ENCODE measurements at regions not wholly inside any gene's neighbourhood (a gene's known extent, or its start where the extent isn't known, plus 50 kb on each side); places are given as distances from the start of the nearest gene placed in this dataset.

DNA sequence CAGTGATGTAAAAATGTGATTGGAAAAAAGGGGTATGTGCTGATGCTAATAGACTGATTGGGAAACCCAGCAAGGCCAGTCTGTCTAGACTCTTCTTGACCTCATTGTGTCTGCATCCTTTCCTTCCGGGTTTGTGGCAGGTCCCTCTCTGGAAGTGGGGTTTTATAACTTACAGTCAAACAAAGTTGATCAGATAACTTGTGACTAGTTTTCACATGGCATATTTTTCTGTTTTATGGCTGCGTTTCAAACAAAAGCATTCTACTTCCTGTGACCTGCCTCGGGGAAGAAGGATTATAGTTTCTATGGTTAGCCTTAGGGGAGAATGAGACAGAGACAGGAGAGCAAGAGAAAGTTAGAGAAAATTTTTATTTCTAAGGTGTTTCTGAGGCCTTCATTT is 188.7 kb upstream of the HNMT start:
- H3K9me3 ChIP-seq: peaks cover 0 to 6% (median 0%) of the 10 kb centered on the region in 4 donors
- TF ChIP-seq EP300 (IDR thresholded peaks at IDR 0.05): no peak
- no peak for TF ChIP-seq POLR2A (IDR thresholded peaks at IDR 0.05)
- no peak for TF ChIP-seq CTCF (IDR thresholded peaks at IDR 0.05)
- no peak overlapping the region for H3K4me3 ChIP-seq
- no peaks in the 10 kb centered on the region for H3K36me3 ChIP-seq
- H3K27me3 ChIP-seq: no peaks in the 10 kb centered on the region
- H3K27ac ChIP-seq: no peak overlapping the region
- no peaks in the 10 kb centered on the region for H3K4me1 ChIP-seq
- DNase-seq (ENCODE audit: low spot score in 2 of 2): no peak
- 49 to 59% methylated on average over 3 of the region's 3 CpGs for whole genome bisulfite sequencing, 2 donors

DNA sequence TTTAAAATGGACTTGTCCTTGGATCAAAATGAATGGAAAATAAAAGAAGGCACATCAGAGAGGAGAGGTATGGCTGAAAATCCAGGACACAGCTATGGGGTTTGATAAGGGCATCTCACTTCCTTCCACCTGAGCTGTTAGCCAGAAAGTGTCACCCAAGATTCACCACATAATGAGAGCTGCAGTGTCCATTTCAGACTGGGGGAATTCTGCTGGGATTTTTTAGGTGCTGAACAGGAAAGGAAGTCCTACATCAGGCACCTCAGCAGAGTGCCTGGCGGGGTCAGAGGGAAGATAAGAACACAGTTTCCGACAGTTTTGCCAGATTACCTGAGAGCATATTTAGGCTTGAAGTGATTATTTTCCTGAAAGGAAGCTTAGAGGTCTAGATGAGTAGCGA is 187.6 kb upstream of the HNMT start:
- no peaks in the 10 kb centered on the region for H3K36me3 ChIP-seq
- H3K27me3 ChIP-seq: no peaks in the 10 kb centered on the region
- 84% methylated on average over 3 of the region's 3 CpGs for WGBS, 2 donors
- DNase-seq (ENCODE audit: low spot score in 2 of 2): no peak
- H3K9me3 ChIP-seq: peaks cover 0 to 6% (median 0%) of the 10 kb centered on the region in 4 donors
- no peak for TF ChIP-seq EP300 (IDR thresholded peaks at IDR 0.05)
- TF ChIP-seq POLR2A (IDR thresholded peaks at IDR 0.05): no peak
- no peak for TF ChIP-seq CTCF (IDR thresholded peaks at IDR 0.05)
- no peaks in the 10 kb centered on the region for H3K4me1 ChIP-seq
- H3K27ac ChIP-seq: no peak overlapping the region
- H3K4me3 ChIP-seq: no peak overlapping the region

GRCh38 chr2:137797641-137798040 is 166.6 kb upstream of the HNMT start:
- no peak overlapping the region for H3K27ac ChIP-seq
- peaks cover 0 to 4% (median 0%) of the 10 kb centered on the region in 4 donors for H3K4me1 ChIP-seq
- TF ChIP-seq EP300 (IDR thresholded peaks at IDR 0.05) (no peak), POLR2A (IDR thresholded peaks at IDR 0.05) (no peak), CTCF (IDR thresholded peaks at IDR 0.05) (no peak)
- peaks cover 0 to 10% (median 0%) of the 10 kb centered on the region in 4 donors for H3K9me3 ChIP-seq
- H3K4me3 ChIP-seq: no peak overlapping the region
- DNase-seq (ENCODE audit: low spot score in 2 of 2): no peak
- no peaks in the 10 kb centered on the region for H3K27me3 ChIP-seq
- no peaks in the 10 kb centered on the region for H3K36me3 ChIP-seq

DNA sequence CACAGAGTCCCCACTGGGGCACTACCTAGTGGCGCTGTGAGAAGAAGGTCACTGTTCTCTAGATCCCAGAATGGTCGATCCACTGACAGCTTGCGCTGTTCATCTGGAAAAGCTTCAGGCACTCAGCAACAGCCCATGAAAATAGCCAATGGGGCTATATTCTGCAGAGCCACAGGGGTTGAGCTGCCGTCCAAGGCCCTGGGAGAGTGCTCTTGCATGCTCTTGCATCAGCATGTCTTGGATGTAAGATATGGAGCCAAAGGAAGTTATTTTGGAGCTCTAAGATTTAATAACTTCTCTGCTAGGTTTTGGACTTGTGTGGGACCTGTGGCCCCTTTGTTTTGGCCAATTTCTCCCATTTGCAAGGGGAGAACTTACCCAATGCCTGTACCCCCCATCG is 164.7 kb upstream of the HNMT start:
- TF ChIP-seq CTCF (IDR thresholded peaks at IDR 0.05) (no peak), EP300 (IDR thresholded peaks at IDR 0.05) (no peak), POLR2A (IDR thresholded peaks at IDR 0.05) (no peak)
- 86 to 91% methylated on average over 5 of the region's 5 CpGs for WGBS, 2 donors

DNA sequence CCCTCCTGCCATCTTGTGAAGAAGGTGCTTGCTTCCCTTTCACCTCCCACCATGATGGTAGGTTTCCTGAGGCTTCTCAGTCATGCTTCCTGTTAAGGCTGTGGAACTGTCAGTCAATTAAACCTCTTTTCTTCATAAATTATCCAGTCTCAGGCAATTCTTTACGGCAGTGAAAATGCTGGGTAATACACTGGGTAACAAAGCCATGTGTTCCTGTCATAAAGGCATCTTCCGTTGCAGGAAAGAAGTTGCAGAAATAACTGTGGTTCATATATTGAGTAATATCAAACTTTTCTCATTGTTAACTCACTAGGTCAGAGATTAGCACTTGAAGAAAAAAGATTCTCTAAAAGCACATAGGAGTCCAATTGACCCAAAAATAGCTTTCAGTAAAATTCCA is 163.9 kb upstream of the HNMT start:
- Histone ChIP-seq H3K27me3 (no peaks in the 10 kb centered on the region), H3K4me1 (peaks cover 0 to 4% (median 0%) of the 10 kb centered on the region in 4 donors), H3K27ac (no peak overlapping the region), H3K9me3 (peaks cover 0 to 10% (median 0%) of the 10 kb centered on the region in 4 donors), H3K4me3 (no peak overlapping the region), H3K36me3 (no peaks in the 10 kb centered on the region)
- 66 to 67% methylated on average over 2 of the region's 2 CpGs for WGBS, 2 donors
- DNase-seq (ENCODE audit: low spot score in 2 of 2): no peak
- no peak for TF ChIP-seq POLR2A (IDR thresholded peaks at IDR 0.05)
- no peak for TF ChIP-seq CTCF (IDR thresholded peaks at IDR 0.05)
- TF ChIP-seq EP300 (IDR thresholded peaks at IDR 0.05): no peak

More for the DNA sequence above, 164.7 kb upstream of the HNMT start:
- Histone ChIP-seq H3K4me3 (no peak overlapping the region), H3K27me3 (no peaks in the 10 kb centered on the region), H3K9me3 (peaks cover 0 to 10% (median 0%) of the 10 kb centered on the region in 4 donors), H3K36me3 (no peaks in the 10 kb centered on the region), H3K4me1 (peaks cover 0 to 4% (median 0%) of the 10 kb centered on the region in 4 donors), H3K27ac (no peak overlapping the region)
- DNase-seq (ENCODE audit: low spot score in 2 of 2): no peak
